HepG2 (cell line): ENCODE measurements at regions not wholly inside any gene's neighbourhood (a gene's known extent, or its start where the extent isn't known, plus 50 kb on each side); places are given as distances from the start of the nearest gene placed in this dataset.

Source experiments
- ATAC-seq: fragments of 200-7000 bp; cut with Tn5 transposase; 3 replicates; pipeline ENCODE4 v1.9.1; 2020; ENCODE audit warnings: mild to moderate bottlenecking, moderate library complexity
- BruUV-seq: library from RNA; stranded (reverse); fragments of 400-500 nt; replicated peaks from 2 replicates; lab custom pipeline; 2021; lab: Mats Ljungman, UMichigan
- CTCF ChIA-PET: fragments of 300-600 bp; formaldehyde crosslinking; extraction: SDS; loops from one replicate; lab custom pipeline; 2021; ENCODE audit warnings: low total read pairs, inconsistent platforms, low intra/inter-chr PET ratio; lab: Yijun Ruan, JAX
- POLR2A ChIA-PET: fragments of 350-600 bp; sonication (Branson Sonifier 250); formaldehyde crosslinking; loops from one replicate; lab custom pipeline; 2020; ENCODE audit warnings: antibody characterized with exemption, inconsistent platforms; lab: Yijun Ruan, JAX
- DNase-seq: peaks from one replicate; pipeline ENCODE4 v3.0.0-alpha.2; 2015; ENCODE audit warnings: low spot score
- FAIRE-seq: peaks from 3 replicates; lab custom pipeline; 2011; peaks lifted over from hg19 to GRCh38; lab: Jason Lieb, UNC
- H2AFZ ChIP-seq: one replicate; pipeline ENCODE4 v1.6.1; 2011; ENCODE audit warnings: low read length, inconsistent platforms
- H3K27ac ChIP-seq: fragments of 300-600 bp; 3 replicates; pipeline ENCODE4 v1.8.0; 2011; ENCODE audit warnings: mixed run types, mild to moderate bottlenecking, mixed read lengths, low read length, inconsistent platforms; ENCODE audit not compliant: insufficient read depth; ENCODE audit errors: extremely low read length
- H3K27me3 ChIP-seq, 2 experiments: fragments of 200-600 bp in 1 of 2; 2 replicates in 1 of 2; 3 replicates in 1 of 2; pipeline versions ENCODE4 v1.6.0 to v1.8.0; 2011; ENCODE audit warnings: low read length in 2 of 2, mild to moderate bottlenecking in 2 of 2, moderate library complexity in 2 of 2, inconsistent platforms in 1 of 2; ENCODE audit not compliant: insufficient read depth in 2 of 2, control insufficient read depth in 1 of 2
- H3K36me3 ChIP-seq, 2 experiments: fragments of 200-600 bp in 1 of 2; replicated peaks in 1 of 2; 2 replicates in 1 of 2; 3 replicates in 1 of 2; pipeline versions ENCODE4 v1.5.1 to v1.8.0; 2011; ENCODE audit warnings: low read length in 2 of 2, inconsistent platforms in 1 of 2; ENCODE audit not compliant: insufficient read depth in 2 of 2, control insufficient read depth in 1 of 2
- H3K4me1 ChIP-seq: 2 replicates; pipeline ENCODE4 v1.5.1; 2012; ENCODE audit warnings: low read length, inconsistent platforms; ENCODE audit not compliant: insufficient read depth
- H3K4me2 ChIP-seq: 2 replicates; pipeline ENCODE4 v1.6.0; 2011; ENCODE audit warnings: low read depth, low read length, inconsistent platforms
- H3K4me3 ChIP-seq, 3 experiments: fragments of 200-600 bp in 1 of 3; sonication (generic), shearing (Covaris generic) in 1 of 3; replicated peaks in 1 of 3; 2 replicates each; pipeline ENCODE4 v1.5.1; 2011 to 2016; ENCODE audit warnings: low read length in 3 of 3, inconsistent platforms in 2 of 3, low read depth in 2 of 3, mild to moderate bottlenecking in 2 of 3, control low read depth in 1 of 3, mixed read lengths in 1 of 3; ENCODE audit not compliant: insufficient read depth in 1 of 3
- H3K79me2 ChIP-seq: one replicate; pipeline ENCODE4 v1.6.1; 2011; ENCODE audit warnings: low read length, inconsistent platforms; ENCODE audit not compliant: insufficient read depth
- H3K9ac ChIP-seq: 2 replicates; pipeline ENCODE4 v1.6.0; 2011; ENCODE audit warnings: mild to moderate bottlenecking, low read depth, low read length, inconsistent platforms; ENCODE audit not compliant: insufficient read depth
- H3K9me3 ChIP-seq: 2 replicates; pipeline ENCODE4 v1.5.1; 2012; ENCODE audit warnings: mild to moderate bottlenecking, low read length
- H4K20me1 ChIP-seq: 2 replicates; pipeline ENCODE4 v1.6.0; 2011; ENCODE audit warnings: inconsistent platforms, mild to moderate bottlenecking, low read length, moderate library complexity; ENCODE audit not compliant: insufficient read depth
- CBX1 ChIP-seq: IDR thresholded peaks from one replicate; pipeline ENCODE4 v1.6.1; 2016; ENCODE audit warnings: antibody characterized with exemption, low read depth
- CBX2 ChIP-seq, 2 experiments: fragments of 200-600 bp in 1 of 2; sonication (generic); formaldehyde crosslinking in 1 of 2; IDR thresholded peaks; 2 replicates each; pipeline versions ENCODE4 v1.7.0 to v1.8.1; 2018 to 2022; ENCODE audit warnings: low read depth in 2 of 2, low read length in 1 of 2, mild to moderate bottlenecking in 1 of 2, missing genetic modification reagents in 1 of 2
- FOXO1 ChIP-seq: sonication (generic); formaldehyde crosslinking; IDR thresholded peaks from 2 replicates; pipeline ENCODE4 v1.4.0; 2020; ENCODE audit warnings: missing genetic modification reagents
- MAFK ChIP-seq, 2 experiments: IDR thresholded peaks in 1 of 2; conservative IDR thresholded peaks in 1 of 2; 2 replicates each; pipeline ENCODE4 v1.6.1; 2011; ENCODE audit warnings: improper control_type of control experiment in 2 of 2, low read length in 2 of 2
- MAZ ChIP-seq, 2 experiments: sonication (generic) in 1 of 2; formaldehyde crosslinking in 1 of 2; IDR thresholded peaks; 2 replicates each; pipeline versions ENCODE4 v1.5.0 to v1.6.1; 2012 to 2020; ENCODE audit warnings: low read depth in 2 of 2, mild to moderate bottlenecking in 2 of 2, borderline replicate concordance in 1 of 2, improper control_type of control experiment in 1 of 2, low read length in 1 of 2, missing genetic modification reagents in 1 of 2, moderate library complexity in 1 of 2
- NFIB ChIP-seq: sonication (generic); formaldehyde crosslinking; IDR thresholded peaks from 2 replicates; pipeline ENCODE4 v1.9.0; 2021; ENCODE audit warnings: missing genetic modification reagents, mild to moderate bottlenecking, borderline replicate concordance
- RAD51 ChIP-seq: fragments of 450-650 bp; IDR thresholded peaks from 2 replicates; pipeline ENCODE4 v1.6.1; 2016; ENCODE audit warnings: borderline replicate concordance
- REXO4 ChIP-seq: sonication (generic); formaldehyde crosslinking; IDR thresholded peaks from 2 replicates; pipeline ENCODE4 v1.8.0; 2022; ENCODE audit warnings: missing genetic modification reagents, mild to moderate bottlenecking, borderline replicate concordance
- SCMH1 ChIP-seq: sonication (generic); formaldehyde crosslinking; IDR thresholded peaks from 2 replicates; pipeline ENCODE4 v1.9.0; 2021; ENCODE audit warnings: missing genetic modification reagents, mild to moderate bottlenecking, borderline replicate concordance
- SNAPC4 ChIP-seq: sonication (generic); formaldehyde crosslinking; IDR thresholded peaks from 2 replicates; pipeline ENCODE4 v1.4.0; 2020; ENCODE audit warnings: mild to moderate bottlenecking, missing genetic modification reagents
- ZNF496 ChIP-seq: sonication (generic); formaldehyde crosslinking; IDR thresholded peaks from 2 replicates; pipeline ENCODE4 v1.8.1; 2023; ENCODE audit warnings: mild to moderate bottlenecking, moderate library complexity, missing genetic modification reagents; ENCODE audit not compliant: insufficient replicate concordance
- ZNF691 ChIP-seq: sonication (generic); formaldehyde crosslinking; IDR thresholded peaks from 2 replicates; pipeline ENCODE4 v1.4.0; 2020; ENCODE audit warnings: missing genetic modification reagents, low read depth, mild to moderate bottlenecking, borderline replicate concordance
- ZNF703 ChIP-seq: sonication (generic); formaldehyde crosslinking; IDR thresholded peaks from 2 replicates; pipeline ENCODE4 v1.5.1; 2020; ENCODE audit warnings: missing genetic modification reagents, mild to moderate bottlenecking, moderate library complexity, borderline replicate concordance
- WGBS: methylation state at CpG from one replicate; pipeline ENCODE4 v1.1.6; 2017; ENCODE audit warnings: low lambda C conversion rate; 5-methylcytosine and 5-hydroxymethylcytosine counted together
- in situ Hi-C: cut with HindIII; loops from 2 replicates; pipeline ENCODE4 v1.10.0; 2017; ENCODE audit warnings: low pct_unique_long_range_greater_than_20kb; ENCODE audit not compliant: extremely low pct_ligation_motif_present
- intact Hi-C: fragments of 100-400 bp; cut with micrococcal nuclease; formaldehyde crosslinking; loops from one replicate; pipeline ENCODE4 v1.10.0; 2022; ENCODE audit not compliant: unreplicated experiment

- FAIRE-seq (no peak), DNase-seq (no peak), ATAC-seq (no peak)
- H3K9me3 ChIP-seq, result no peaks in the 10 kb centered on the region
- H3K4me2 ChIP-seq, result no peak overlapping the region
- no peaks in the 10 kb centered on the region for H3K79me2 ChIP-seq
- no peak overlapping the region for H3K4me3 ChIP-seq
- in situ Hi-C loops, result no loop called here
- TF ChIP-seq MAZ (IDR thresholded peaks at IDR 0.05; ENCODE audit: borderline replicate concordance, low read depth, low read length) (no peak), MAZ (CRISPR knock-in tag; IDR thresholded peaks at IDR 0.05; ENCODE audit: low read depth) (no peak), MAFK (conservative IDR thresholded peaks at IDR 0.05 in 1 of 2, IDR thresholded peaks at IDR 0.05 in 1 of 2; ENCODE audit: low read length in 2 of 2) (no peak), RAD51 (no peak), ZNF703 (no peak), SCMH1 (CRISPR knock-in tag) (no peak)
- ChIA-PET POLR2A (no interaction called here), CTCF (no interaction called here)
- H3K36me3 ChIP-seq, result no peaks in the 10 kb centered on the region
- no peak overlapping the region for H3K27ac ChIP-seq
- no peaks in the 10 kb centered on the region for H3K27me3 ChIP-seq
- BruUV-seq, result no TSS peak
- 0% methylated on average over 2 of the region's 2 CpGs for WGBS
- no peak overlapping the region for H3K9ac ChIP-seq
- no peaks in the 10 kb centered on the region for H3K4me1 ChIP-seq
- no peak overlapping the region for H2AFZ ChIP-seq
- intact Hi-C loops, result no loop called here
- H4K20me1 ChIP-seq, result no peaks in the 10 kb centered on the region
Observed at GRCh38 chr2:18368008-18368407, 192.4 kb downstream of the RDH14 start.

GRCh38 chr2:18365342-18365741, 195.1 kb downstream of the RDH14 start:
- WGBS, result 3% methylated on average over 2 of the region's 2 CpGs
- intact Hi-C loops, result no loop called here
- TF ChIP-seq NFIB (CRISPR knock-in tag) (no peak), CBX2 (IDR thresholded peaks at IDR 0.05; ENCODE audit: low read depth, low read length) (no peak), CBX2 (CRISPR knock-in tag; IDR thresholded peaks at IDR 0.05; ENCODE audit: low read depth) (no peak), FOXO1 (no peak), ZNF496 (no peak), SNAPC4 (CRISPR knock-in tag) (no peak), REXO4 (no peak), CBX1 (no peak), ZNF691 (CRISPR knock-in tag) (no peak)

More at GRCh38 chr2:18365342-18365741, 195.1 kb downstream of the RDH14 start:
- H2AFZ ChIP-seq, result no peak overlapping the region
- DNase-seq (no peak), FAIRE-seq (no peak), ATAC-seq (no peak)
- no peak overlapping the region for H3K9ac ChIP-seq
- no TSS peak for BruUV-seq
- in situ Hi-C loops, result no loop called here
- no peak overlapping the region for H3K4me2 ChIP-seq
- CTCF ChIA-PET, result no interaction called here
- 0 out of 5 replicates have a peak, but pooled peaks cover 0 to 7% of the 10 kb centered on the region in 2 experiments for H3K27me3 ChIP-seq
- H3K79me2 ChIP-seq, result no peaks in the 10 kb centered on the region
- H3K36me3 ChIP-seq, result no peaks in the 10 kb centered on the region
- H3K27ac ChIP-seq, result no peak overlapping the region
- H3K4me1 ChIP-seq, result no peaks in the 10 kb centered on the region
- no peak overlapping the region for H3K4me3 ChIP-seq
- no peaks in the 10 kb centered on the region for H4K20me1 ChIP-seq
- H3K9me3 ChIP-seq, result no peaks in the 10 kb centered on the region
- POLR2A ChIA-PET, result no interaction called here
